Small intestine (tissue), 7 donors: ENCODE measurements at regions not wholly inside any gene's neighbourhood (a gene's known extent, or its start where the extent isn't known, plus 50 kb on each side); places are given as distances from the start of the nearest gene placed in this dataset.

Source experiments
- DNase-seq, 2 donors: peaks; one replicate each; pipeline versions ENCODE4 v3.0.0 to v3.0.0-alpha.2; 2013
- FAIRE-seq: peaks from 2 replicates; lab custom pipeline; 2012; peaks lifted over from hg19 to GRCh38; lab: Jason Lieb, UNC
- H3K27ac ChIP-seq, 3 donors: one replicate each; pipeline ENCODE4 v1.5.1; 2013; ENCODE audit warnings: low read length in 2 of 3, mild to moderate bottlenecking in 2 of 3, control low read depth in 1 of 3, inconsistent platforms in 1 of 3, low read depth in 1 of 3, moderate library complexity in 1 of 3
- H3K27me3 ChIP-seq, 3 donors: one replicate each; pipeline ENCODE4 v1.6.1; 2013; ENCODE audit warnings: low read length in 3 of 3, inconsistent platforms in 1 of 3; ENCODE audit not compliant: control insufficient read depth in 3 of 3, insufficient read depth in 3 of 3
- H3K36me3 ChIP-seq, 3 donors: one replicate each; pipeline ENCODE4 v1.6.1; 2013; ENCODE audit warnings: low read length in 3 of 3, inconsistent platforms in 1 of 3, low read depth in 1 of 3, mild to moderate bottlenecking in 1 of 3, moderate library complexity in 1 of 3; ENCODE audit not compliant: control insufficient read depth in 3 of 3, insufficient read depth in 2 of 3
- H3K4me1 ChIP-seq, 3 donors: one replicate each; pipeline ENCODE4 v1.6.1; 2013; ENCODE audit warnings: low read length in 2 of 3, inconsistent platforms in 1 of 3, low read depth in 1 of 3, mild to moderate bottlenecking in 1 of 3, moderate library complexity in 1 of 3; ENCODE audit not compliant: control insufficient read depth in 3 of 3, insufficient read depth in 2 of 3
- H3K4me3 ChIP-seq, 3 donors: one replicate each; pipeline ENCODE4 v1.5.1; 2013; ENCODE audit warnings: low read length in 3 of 3, control low read depth in 1 of 3, inconsistent platforms in 1 of 3, low read depth in 1 of 3, mild to moderate bottlenecking in 1 of 3, moderate library complexity in 1 of 3
- H3K9me3 ChIP-seq, 2 donors: one replicate each; pipeline ENCODE4 v1.6.1; 2013; ENCODE audit warnings: low read depth in 1 of 2, low read length in 1 of 2; ENCODE audit not compliant: control insufficient read depth in 2 of 2, insufficient read depth in 1 of 2
- WGBS, 3 donors: extraction: QIAGEN DNeasy Blood & Tissue Kit; methylation state at CpG; one replicate each; pipeline ENCODE4 v1.1.7; 2013; 5-methylcytosine and 5-hydroxymethylcytosine counted together
- donor health status: healthy with polysubstance abuse.
- donor health status: control.
- donor health status: control.
- donor health status: Bipolar disorder and iron deficiency.
- donor health status: healthy.

DNA sequence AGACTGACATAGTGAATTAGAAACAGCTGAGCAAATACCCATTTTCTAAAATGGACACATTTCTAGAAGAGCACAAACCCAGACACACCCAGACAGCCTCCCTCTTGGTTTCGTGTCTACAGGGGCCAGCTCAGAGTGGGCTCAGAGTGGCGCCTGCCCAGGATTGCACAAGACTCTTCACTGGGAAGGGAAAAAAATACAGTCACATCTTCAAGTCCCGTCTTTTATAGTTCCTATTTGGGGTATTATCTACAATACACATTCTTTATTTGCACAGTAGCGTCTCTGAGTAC, 246.1 kb upstream of the AFDN start:
- H3K36me3 ChIP-seq: no peaks in the 10 kb centered on the region
- H3K27ac ChIP-seq: no peak overlapping the region
- peak in 1 of 2 donors; percentile 28 for DNase-seq
- H3K4me3 ChIP-seq: no peak overlapping the region
- peaks cover 0 to 6% (median 0%) of the 10 kb centered on the region in 3 donors for H3K4me1 ChIP-seq
- peaks cover 0 to 7% of the 10 kb centered on the region in 2 donors for H3K9me3 ChIP-seq
- no peak for FAIRE-seq
- H3K27me3 ChIP-seq: no peaks in the 10 kb centered on the region
- 20 to 45% (median 21%) methylated on average over 4 of the region's 4 CpGs for WGBS, 3 donors

DNA sequence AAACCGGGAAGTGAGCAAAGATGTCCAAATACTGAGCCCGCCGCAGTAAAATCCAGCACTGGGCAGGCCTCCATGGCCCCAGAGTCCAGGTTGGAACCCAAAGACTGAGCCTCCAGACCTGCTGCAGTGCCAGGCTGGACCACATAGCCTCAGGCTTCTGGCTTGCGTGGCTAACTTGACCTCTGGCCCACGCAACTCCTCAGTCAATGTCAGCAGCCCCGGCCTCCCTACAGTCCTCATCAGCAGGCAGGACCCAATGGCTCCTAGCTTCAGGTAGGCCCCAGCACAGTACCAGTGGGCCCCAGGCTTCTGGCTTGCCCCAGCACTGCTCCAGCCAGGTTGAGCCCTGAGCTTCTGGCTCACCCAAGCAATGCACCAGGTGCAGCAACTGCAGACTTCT, 245.1 kb upstream of the AFDN start:
- WGBS, 3 donors: 93 to 95% (median 94%) methylated on average over 6 of the region's 6 CpGs
- Histone ChIP-seq H3K4me1 (peaks cover 0 to 6% (median 0%) of the 10 kb centered on the region in 3 donors), H3K36me3 (no peaks in the 10 kb centered on the region), H3K27me3 (no peaks in the 10 kb centered on the region), H3K27ac (no peak overlapping the region), H3K4me3 (no peak overlapping the region), H3K9me3 (peaks cover 0 to 7% of the 10 kb centered on the region in 2 donors)
- DNase-seq (no peak), FAIRE-seq (no peak)

DNA sequence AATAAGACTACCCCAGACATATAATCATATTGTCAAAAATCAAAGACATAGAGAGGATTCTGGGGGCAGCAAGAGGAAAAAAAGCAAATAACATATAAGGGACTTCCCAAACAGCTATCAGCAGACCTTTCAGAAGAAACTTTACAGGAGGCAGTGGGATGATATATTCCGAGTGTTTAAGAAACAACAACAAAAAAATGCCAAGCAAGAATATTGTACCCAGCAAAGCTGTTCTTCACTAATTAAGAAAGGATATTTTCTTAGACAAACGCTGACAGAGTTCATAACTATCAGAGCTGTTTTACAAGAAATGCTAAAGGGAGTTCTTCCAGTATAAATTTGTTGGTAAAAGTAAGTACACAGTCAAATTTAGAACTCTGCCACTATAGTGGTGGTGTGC, 243.3 kb upstream of the AFDN start:
- no peak overlapping the region for H3K27ac ChIP-seq
- 86 to 91% (median 91%) methylated on average over 2 of the region's 2 CpGs for WGBS, 3 donors
- H3K36me3 ChIP-seq: no peaks in the 10 kb centered on the region
- no peak for FAIRE-seq
- DNase-seq: no peak
- H3K4me3 ChIP-seq: no peak overlapping the region
- H3K4me1 ChIP-seq: peaks cover 0 to 6% (median 0%) of the 10 kb centered on the region in 3 donors
- H3K9me3 ChIP-seq: peaks cover 0 to 10% of the 10 kb centered on the region in 2 donors
- H3K27me3 ChIP-seq: no peaks in the 10 kb centered on the region

DNA sequence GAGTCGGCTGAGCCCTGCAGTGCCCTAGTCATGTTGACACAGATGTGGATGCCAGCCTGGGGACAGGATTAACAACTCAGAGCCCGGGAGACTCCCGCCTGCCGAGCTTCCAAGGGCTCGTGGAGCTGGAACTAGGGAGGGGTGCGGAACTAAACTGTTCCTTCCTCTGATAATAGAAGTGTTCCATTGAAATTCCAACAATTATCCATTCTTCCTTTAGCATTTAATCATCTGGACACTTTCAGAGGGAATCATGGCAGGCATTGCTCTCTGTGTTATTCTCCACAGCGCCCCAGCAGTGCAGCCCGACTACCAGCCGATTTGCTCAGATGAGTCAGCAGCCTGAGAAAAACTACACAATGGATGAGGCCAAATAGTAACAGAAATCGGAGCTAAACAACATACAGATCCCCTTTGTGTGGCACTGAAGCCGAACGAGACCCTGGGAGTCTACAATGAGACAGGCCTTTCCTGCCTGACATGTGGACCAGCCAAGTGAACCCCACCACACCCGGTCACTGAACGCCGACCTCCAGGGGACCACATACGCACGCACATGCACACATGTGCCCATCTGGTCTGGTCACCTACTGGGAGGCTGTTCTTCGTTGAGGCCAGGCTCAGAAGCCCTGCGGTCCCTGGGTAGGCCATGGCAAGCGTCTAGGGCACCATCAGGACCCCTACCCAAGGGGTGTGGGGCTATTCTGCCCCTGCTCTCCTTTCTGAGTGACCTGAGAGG, 238.4 kb upstream of the AFDN start:
- 80 to 83% (median 80%) methylated on average over 19 to 20 of the region's 20 CpGs for WGBS, 3 donors
- H3K9me3 ChIP-seq: peaks cover 0 to 4% of the 10 kb centered on the region in 2 donors

DNA sequence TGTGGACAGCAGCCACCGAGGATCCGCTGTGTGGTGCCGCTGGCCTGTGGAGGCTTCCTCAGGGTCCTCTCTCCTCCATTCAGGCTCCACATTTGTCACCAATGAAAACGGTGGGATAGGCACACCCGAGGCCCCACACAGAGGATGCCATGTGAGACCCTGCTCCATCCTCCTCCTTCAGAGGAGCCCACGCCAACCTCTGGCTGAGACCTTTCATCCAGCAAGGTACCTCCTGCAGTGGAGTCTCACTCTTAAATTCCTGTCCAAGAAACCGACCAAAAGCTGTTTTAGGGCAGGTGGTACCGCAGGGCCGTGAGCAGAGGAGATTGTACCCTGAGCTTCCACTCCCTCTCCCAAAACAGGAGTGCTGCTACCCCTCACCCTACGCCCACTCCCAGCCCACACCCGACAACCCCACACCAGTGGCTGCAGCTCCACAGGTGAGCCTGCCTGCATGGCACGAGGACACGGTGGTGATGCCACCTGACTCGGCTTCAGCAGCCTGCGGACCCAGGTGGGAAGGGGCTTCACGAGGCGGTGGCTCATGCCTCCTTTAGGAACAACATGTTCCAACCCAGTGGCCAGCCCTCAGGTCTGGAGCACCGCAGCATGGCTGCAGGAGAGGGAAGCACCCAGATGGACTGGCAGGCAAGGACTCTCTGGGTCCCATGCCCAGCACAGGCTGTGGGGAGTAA, 237.6 kb upstream of the AFDN start:
- Histone ChIP-seq H3K4me1 (no peaks in the 10 kb centered on the region), H3K9me3 (peaks cover 0 to 4% of the 10 kb centered on the region in 2 donors), H3K27me3 (no peaks in the 10 kb centered on the region), H3K4me3 (no peak overlapping the region), H3K36me3 (no peaks in the 10 kb centered on the region), H3K27ac (no peak overlapping the region)
- FAIRE-seq (no peak), DNase-seq (no peak)
- 84 to 92% (median 89%) methylated on average over 18 of the region's 18 CpGs for WGBS, 3 donors

More for the DNA sequence above, 238.4 kb upstream of the AFDN start:
- Histone ChIP-seq H3K4me3 (no peak overlapping the region), H3K27me3 (no peaks in the 10 kb centered on the region), H3K36me3 (no peaks in the 10 kb centered on the region), H3K27ac (no peak overlapping the region), H3K4me1 (no peaks in the 10 kb centered on the region)
- FAIRE-seq (no peak), DNase-seq (no peak)

DNA sequence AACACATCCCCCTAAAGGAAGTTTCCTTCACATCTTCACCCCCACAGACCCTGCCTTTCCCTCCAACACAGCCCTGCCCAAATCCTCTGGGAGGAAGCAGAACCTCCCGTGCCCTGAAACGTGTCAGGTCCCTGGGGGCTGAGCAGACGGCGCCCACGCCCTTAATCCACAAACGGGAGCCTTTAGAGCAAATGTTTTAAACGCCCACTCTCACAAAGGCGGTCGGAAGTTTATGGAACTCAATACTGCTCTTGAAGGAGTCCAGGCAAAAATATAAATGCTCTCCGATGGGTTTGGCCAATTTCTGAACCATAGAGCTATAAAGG, 237.1 kb upstream of the AFDN start:
- Histone ChIP-seq H3K27ac (no peak overlapping the region), H3K4me3 (no peak overlapping the region), H3K27me3 (no peaks in the 10 kb centered on the region), H3K9me3 (peaks cover 0 to 4% of the 10 kb centered on the region in 2 donors), H3K36me3 (no peaks in the 10 kb centered on the region), H3K4me1 (no peaks in the 10 kb centered on the region)
- 58 to 69% (median 63%) methylated on average over 10 of the region's 10 CpGs for WGBS, 3 donors
- no peak for DNase-seq
- FAIRE-seq: no peak

DNA sequence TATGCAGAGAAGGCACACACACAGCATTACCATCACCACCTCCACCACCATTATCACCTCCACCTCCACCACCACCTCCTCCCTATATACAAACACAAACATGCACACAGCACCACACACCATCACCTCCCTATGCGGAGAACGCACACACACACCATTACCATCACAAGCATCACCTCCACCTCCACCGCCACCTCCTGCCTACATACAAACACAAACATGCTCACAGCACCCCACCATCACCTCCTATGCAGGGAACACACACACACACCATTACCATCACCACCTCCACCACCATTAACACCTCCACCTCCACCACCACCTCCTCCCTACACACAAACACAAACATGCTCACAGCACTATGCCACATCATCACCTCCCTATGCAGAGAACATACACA, 236.5 kb upstream of the AFDN start:
- WGBS, 3 donors: 97 to 98% (median 98%) methylated on average over 3 of the region's 3 CpGs
- no peak for FAIRE-seq
- Histone ChIP-seq H3K27ac (no peak overlapping the region), H3K4me3 (no peak overlapping the region), H3K9me3 (peaks cover 0 to 4% of the 10 kb centered on the region in 2 donors), H3K36me3 (no peaks in the 10 kb centered on the region), H3K4me1 (no peaks in the 10 kb centered on the region), H3K27me3 (no peaks in the 10 kb centered on the region)
- DNase-seq: no peak
